IPS-11a (cell line): ENCODE measurements at regions not wholly inside any gene's neighbourhood (a gene's known extent, or its start where the extent isn't known, plus 50 kb on each side); places are given as distances from the start of the nearest gene placed in this dataset.

Experiments
- H3K4me3 ChIP-seq: one replicate; pipeline ENCODE4 v1.5.1; 2013; ENCODE audit warnings: low read depth, low read length, control low read depth

- H3K4me3 ChIP-seq = no peak overlapping the region
Measured at GRCh38 chr18:75554644-75555185, 127.2 kb upstream of the SMIM21 start.

GRCh38 chr18:75554176-75554575, 126.7 kb upstream of the SMIM21 start:
- no peak overlapping the region for H3K4me3 ChIP-seq

GRCh38 chr18:75553021-75553420, 125.5 kb upstream of the SMIM21 start:
- H3K4me3 ChIP-seq = no peak overlapping the region

- H3K4me3 ChIP-seq = no peak overlapping the region
Measured at GRCh38 chr18:75551071-75551470, 123.6 kb upstream of the SMIM21 start.

GRCh38 chr18:75548353-75548905, 120.9 kb upstream of the SMIM21 start:
- no peak overlapping the region for H3K4me3 ChIP-seq

GRCh38 chr18:75546964-75547363, 119.5 kb upstream of the SMIM21 start:
- no peak overlapping the region for H3K4me3 ChIP-seq

- H3K4me3 ChIP-seq = no peak overlapping the region
Measured at GRCh38 chr18:75545189-75545588, 117.7 kb upstream of the SMIM21 start.

GRCh38 chr18:75544496-75544895, 117.0 kb upstream of the SMIM21 start:
- no peak overlapping the region for H3K4me3 ChIP-seq

- H3K4me3 ChIP-seq = no peak overlapping the region
Measured at GRCh38 chr18:75544051-75544481, 116.6 kb upstream of the SMIM21 start.

GRCh38 chr18:75538727-75539126, 111.2 kb upstream of the SMIM21 start:
- H3K4me3 ChIP-seq = no peak overlapping the region

- H3K4me3 ChIP-seq = no peak overlapping the region
Measured at GRCh38 chr18:75533950-75534349, 106.4 kb upstream of the SMIM21 start.

GRCh38 chr18:75533209-75533608, 105.7 kb upstream of the SMIM21 start:
- no peak overlapping the region for H3K4me3 ChIP-seq

GRCh38 chr18:75531851-75532459, 104.5 kb upstream of the SMIM21 start:
- H3K4me3 ChIP-seq = no peak overlapping the region

- no peak overlapping the region for H3K4me3 ChIP-seq
Measured at GRCh38 chr18:75531212-75531850, 103.8 kb upstream of the SMIM21 start.

- H3K4me3 ChIP-seq = no peak overlapping the region
Measured at GRCh38 chr18:75530566-75531211, 103.2 kb upstream of the SMIM21 start.

GRCh38 chr18:75530118-75530517, 102.6 kb upstream of the SMIM21 start:
- no peak overlapping the region for H3K4me3 ChIP-seq

GRCh38 chr18:75529394-75529793, 101.9 kb upstream of the SMIM21 start:
- no peak overlapping the region for H3K4me3 ChIP-seq

GRCh38 chr18:75527848-75528685, 100.6 kb upstream of the SMIM21 start:
- H3K4me3 ChIP-seq = no peak overlapping the region

GRCh38 chr18:75526038-75526437, 98.5 kb upstream of the SMIM21 start:
- H3K4me3 ChIP-seq = no peak overlapping the region

- H3K4me3 ChIP-seq = no peak overlapping the region
Measured at GRCh38 chr18:75525331-75525730, 97.8 kb upstream of the SMIM21 start.

GRCh38 chr18:75524841-75525240, 97.3 kb upstream of the SMIM21 start:
- no peak overlapping the region for H3K4me3 ChIP-seq
